ENCODE measurements at regions not wholly inside any gene's neighbourhood (a gene's known extent, or its start where the extent isn't known, plus 50 kb on each side); places are given as distances from the start of the nearest gene placed in this dataset.

DNA sequence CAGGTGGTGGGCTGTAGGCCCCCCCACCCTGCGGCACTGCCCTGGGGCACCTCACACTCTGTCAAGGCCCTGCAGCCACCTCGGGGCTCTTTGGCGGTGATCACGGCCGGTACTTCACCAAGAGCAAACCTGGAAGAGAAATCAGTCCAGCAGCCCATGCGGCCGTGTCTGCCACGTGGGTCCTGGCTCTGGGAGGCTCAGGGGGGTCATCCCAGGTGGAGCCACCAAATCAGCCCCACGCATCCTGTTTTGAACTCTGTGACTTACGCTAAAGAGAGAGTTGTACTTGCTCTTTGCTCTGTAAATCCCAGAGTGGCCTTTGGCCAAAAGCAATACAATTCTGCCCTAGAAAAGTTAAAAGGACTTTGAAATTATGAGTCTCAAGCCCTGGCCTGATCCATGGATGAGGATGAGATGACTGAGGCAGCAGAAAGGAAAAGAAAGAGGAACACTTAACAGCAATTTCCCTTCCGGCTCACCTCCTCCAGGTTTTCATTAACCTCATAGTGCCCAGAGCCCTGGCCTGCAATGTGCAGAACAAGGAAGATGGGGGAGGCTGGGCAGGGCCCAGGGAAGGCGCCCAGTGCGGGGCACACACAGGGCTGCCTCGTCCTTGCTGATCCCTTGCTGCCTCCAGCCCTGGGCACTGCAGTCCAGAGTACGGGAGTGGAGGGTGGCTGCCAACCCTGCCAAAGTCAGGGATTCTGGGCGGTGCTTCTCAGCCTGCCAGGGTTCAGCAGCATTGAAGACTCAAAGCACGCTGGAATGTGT is 337.0 kb downstream of the MATN1 start:
- peaks cover 65% of the 10 kb centered on the region for H3K27me3 Mint-ChIP-seq (ENCODE audit: low read depth, unreplicated experiment)
- no peak for DNase-seq (ENCODE audit: low read depth)
- no peak for FAIRE-seq

GRCh38 chr1:30385246-30385995 is 338.0 kb downstream of the MATN1 start:
- Mint-ChIP-seq H3K27me3 (ENCODE audit: low read depth, unreplicated experiment) (peaks cover 67% of the 10 kb centered on the region), H3K4me1 (ENCODE audit: low read depth, unreplicated experiment) (peaks cover 6% of the 10 kb centered on the region), H3K36me3 (ENCODE audit: low read depth, unreplicated experiment) (peaks cover 2% of the 10 kb centered on the region), H3K9me3 (ENCODE audit: unreplicated experiment) (peaks cover 2% of the 10 kb centered on the region), H3K27ac (ENCODE audit: unreplicated experiment) (no peak overlapping the region), H3K4me3 (ENCODE audit: unreplicated experiment) (no peak overlapping the region)
- Histone ChIP-seq H3K27ac (ENCODE audit: low read depth, low read length) (no peak overlapping the region), H3K9me3 (ENCODE audit: insufficient read depth, low read depth, low read length) (no peaks in the 10 kb centered on the region), H3K79me2 (ENCODE audit: insufficient read depth, low read length) (no peaks in the 10 kb centered on the region), H3K4me1 (ENCODE audit: insufficient read depth, low read length) (no peaks in the 10 kb centered on the region), H3K9ac (ENCODE audit: low read length) (no peak overlapping the region), H3K36me3 (ENCODE audit: insufficient read depth, low read length) (no peaks in the 10 kb centered on the region), H3K4me2 (ENCODE audit: low read length) (no peak overlapping the region), H3K4me3 (ENCODE audit: insufficient read depth, low read depth, low read length) (no peak overlapping the region), H3K27me3 (ENCODE audit: insufficient read depth, low read length) (peaks cover 12% of the 10 kb centered on the region), H4K20me1 (ENCODE audit: insufficient read depth, low read length) (no peaks in the 10 kb centered on the region), H2AFZ (ENCODE audit: low read depth, low read length) (no peak overlapping the region)
- FAIRE-seq (no peak), DNase-seq (ENCODE audit: low read depth) (no peak)
- TF ChIP-seq EZH2 (IDR thresholded peaks at IDR 0.05; ENCODE audit: insufficient read depth, low read length): no peak
- TF ChIP-seq, protein P1, sequence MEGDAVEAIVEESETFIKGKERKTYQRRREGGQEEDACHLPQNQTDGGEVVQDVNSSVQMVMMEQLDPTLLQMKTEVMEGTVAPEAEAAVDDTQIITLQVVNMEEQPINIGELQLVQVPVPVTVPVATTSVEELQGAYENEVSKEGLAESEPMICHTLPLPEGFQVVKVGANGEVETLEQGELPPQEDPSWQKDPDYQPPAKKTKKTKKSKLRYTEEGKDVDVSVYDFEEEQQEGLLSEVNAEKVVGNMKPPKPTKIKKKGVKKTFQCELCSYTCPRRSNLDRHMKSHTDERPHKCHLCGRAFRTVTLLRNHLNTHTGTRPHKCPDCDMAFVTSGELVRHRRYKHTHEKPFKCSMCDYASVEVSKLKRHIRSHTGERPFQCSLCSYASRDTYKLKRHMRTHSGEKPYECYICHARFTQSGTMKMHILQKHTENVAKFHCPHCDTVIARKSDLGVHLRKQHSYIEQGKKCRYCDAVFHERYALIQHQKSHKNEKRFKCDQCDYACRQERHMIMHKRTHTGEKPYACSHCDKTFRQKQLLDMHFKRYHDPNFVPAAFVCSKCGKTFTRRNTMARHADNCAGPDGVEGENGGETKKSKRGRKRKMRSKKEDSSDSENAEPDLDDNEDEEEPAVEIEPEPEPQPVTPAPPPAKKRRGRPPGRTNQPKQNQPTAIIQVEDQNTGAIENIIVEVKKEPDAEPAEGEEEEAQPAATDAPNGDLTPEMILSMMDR (IDR thresholded peaks at IDR 0.05; ENCODE audit: insufficient read depth, low read depth, low read length): no peak

More for the DNA sequence above, 337.0 kb downstream of the MATN1 start:
- Histone ChIP-seq H3K9me3 (ENCODE audit: insufficient read depth, low read depth, low read length) (no peaks in the 10 kb centered on the region), H3K4me1 (ENCODE audit: insufficient read depth, low read length) (no peaks in the 10 kb centered on the region), H3K36me3 (ENCODE audit: insufficient read depth, low read length) (no peaks in the 10 kb centered on the region), H3K4me3 (ENCODE audit: insufficient read depth, low read depth, low read length) (no peak overlapping the region), H3K9ac (ENCODE audit: low read length) (no peak overlapping the region), H3K27ac (ENCODE audit: low read depth, low read length) (no peak overlapping the region), H2AFZ (ENCODE audit: low read depth, low read length) (no peak overlapping the region), H3K4me2 (ENCODE audit: low read length) (no peak overlapping the region), H3K79me2 (ENCODE audit: insufficient read depth, low read length) (no peaks in the 10 kb centered on the region), H4K20me1 (ENCODE audit: insufficient read depth, low read length) (no peaks in the 10 kb centered on the region), H3K27me3 (ENCODE audit: insufficient read depth, low read length) (peaks cover 15% of the 10 kb centered on the region)
- Mint-ChIP-seq H3K36me3 (ENCODE audit: low read depth, unreplicated experiment) (peaks cover 2% of the 10 kb centered on the region), H3K4me1 (ENCODE audit: low read depth, unreplicated experiment) (peaks cover 6% of the 10 kb centered on the region), H3K9me3 (ENCODE audit: unreplicated experiment) (peaks cover 2% of the 10 kb centered on the region), H3K27ac (ENCODE audit: unreplicated experiment) (no peak overlapping the region), H3K4me3 (ENCODE audit: unreplicated experiment) (no peak overlapping the region)
- no peak for TF ChIP-seq EZH2 (IDR thresholded peaks at IDR 0.05; ENCODE audit: insufficient read depth, low read length)
- TF ChIP-seq, protein P1 (IDR thresholded peaks at IDR 0.05; ENCODE audit: insufficient read depth, low read depth, low read length): no peak
